Activated CD8-positive, alpha-beta memory T cell treated with anti-CD3 and anti-CD28 coated beads, Interleukin-2, amount 50 U/mL, for 24 hours (primary cell): ENCODE measurements at regions not wholly inside any gene's neighbourhood (a gene's known extent, or its start where the extent isn't known, plus 50 kb on each side); places are given as distances from the start of the nearest gene placed in this dataset.
"Not testable (repeated sequence)": the region's sequence is repeated elsewhere in the genome, so short reads cannot be mapped to it uniquely, and the experiment has no call there.

Experiments
- DNase-seq: peaks from one replicate; pipeline ENCODE4 v3.0.0-alpha.2; 2020; ENCODE audit errors: extremely low read depth

DNA sequence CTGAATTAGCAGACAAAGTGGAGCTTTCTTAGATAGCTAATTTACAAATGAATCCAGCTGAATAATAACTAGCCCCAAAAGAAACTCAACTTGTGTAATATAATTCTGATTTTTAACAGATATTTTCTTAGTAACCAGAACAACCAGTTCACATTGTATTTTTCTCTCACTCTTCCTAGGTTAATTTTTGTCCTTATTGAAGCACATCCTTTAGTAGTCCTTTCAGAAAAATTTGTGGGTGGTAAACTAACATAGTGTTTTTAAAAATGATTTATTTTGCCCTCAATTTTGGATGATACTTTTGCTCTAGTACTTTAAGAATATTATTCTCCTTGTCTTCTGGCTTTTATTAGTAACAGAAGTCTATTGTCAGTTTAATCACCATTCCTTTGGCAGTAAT is 190.6 kb upstream of the SLC39A10 start:
- no peak for DNase-seq

DNA sequence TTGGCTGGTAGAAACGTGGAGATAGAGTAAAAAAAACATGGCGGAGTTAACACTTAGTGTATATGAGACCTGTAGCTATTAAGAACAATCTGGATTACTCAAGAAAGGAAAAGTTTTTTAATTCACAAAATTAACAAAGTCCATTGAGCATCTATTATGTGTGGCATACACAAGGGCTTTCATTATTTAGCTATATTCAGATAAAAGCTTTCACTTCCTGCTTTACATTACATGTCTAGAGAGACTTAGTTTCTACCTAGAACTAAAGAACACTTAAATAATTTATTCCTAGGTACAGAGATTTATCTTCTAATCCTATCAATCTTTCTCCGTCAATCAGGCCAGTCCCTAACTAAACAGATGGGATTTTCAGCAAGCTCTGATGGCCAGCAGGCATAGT is 196.0 kb upstream of the SLC39A10 start:
- no peak for DNase-seq

DNA sequence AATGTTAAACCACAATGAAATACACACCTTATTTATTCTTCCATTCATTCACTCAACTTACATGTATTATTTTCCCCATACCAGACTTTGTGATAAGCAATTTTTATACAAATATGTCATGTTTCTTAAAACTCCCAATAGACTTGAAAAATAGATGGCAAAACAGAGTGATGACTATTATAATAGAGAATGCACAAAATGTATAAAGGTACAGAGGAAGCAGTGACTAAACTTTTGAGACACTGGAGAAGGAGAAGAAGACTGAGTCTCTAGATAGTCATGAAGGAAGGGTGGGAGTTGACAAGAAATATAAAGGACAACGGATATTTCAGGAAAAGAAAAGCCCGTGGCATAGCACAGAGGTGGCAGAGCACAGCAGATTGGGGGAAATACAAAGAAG is 198.1 kb upstream of the SLC39A10 start:
- DNase-seq: no peak

DNA sequence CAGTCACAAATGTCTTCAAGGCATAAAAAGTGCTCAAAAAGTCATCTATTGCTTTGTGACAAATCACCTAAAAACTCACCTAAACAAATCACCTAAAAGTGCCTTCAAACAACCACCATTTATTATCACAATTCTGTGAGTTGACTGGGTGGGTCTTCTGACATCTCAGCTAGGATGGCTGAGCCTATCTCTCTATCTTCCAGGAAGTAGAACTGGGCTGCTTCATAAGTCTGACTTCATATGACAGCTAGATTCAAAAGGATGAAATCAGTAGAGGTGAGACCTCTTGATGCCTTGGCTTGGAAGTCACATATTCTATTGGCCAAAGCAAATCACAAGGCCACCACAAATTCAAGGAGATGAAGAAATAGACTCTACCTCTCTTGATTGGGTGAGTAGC is 199.2 kb upstream of the SLC39A10 start:
- no peak for DNase-seq

DNA sequence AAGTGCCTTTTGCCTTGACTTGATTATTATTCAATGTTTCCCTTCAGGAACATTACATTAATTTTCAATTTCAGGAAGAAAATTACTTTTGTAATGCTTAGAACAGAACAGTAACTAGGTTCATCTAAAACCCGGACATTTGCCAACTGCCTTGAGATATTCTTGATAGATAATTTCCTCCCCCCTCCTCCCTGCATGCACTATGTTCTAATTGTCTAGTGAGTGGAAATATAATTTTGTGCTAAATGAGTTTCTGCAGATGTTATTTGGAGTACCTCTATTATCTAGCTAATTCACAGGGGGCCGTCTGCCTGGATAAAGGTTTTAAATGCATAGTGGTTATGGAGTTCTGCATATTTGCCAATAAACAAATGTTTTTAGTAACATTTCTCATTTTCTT is 200.3 kb upstream of the SLC39A10 start:
- DNase-seq: no peak

DNA sequence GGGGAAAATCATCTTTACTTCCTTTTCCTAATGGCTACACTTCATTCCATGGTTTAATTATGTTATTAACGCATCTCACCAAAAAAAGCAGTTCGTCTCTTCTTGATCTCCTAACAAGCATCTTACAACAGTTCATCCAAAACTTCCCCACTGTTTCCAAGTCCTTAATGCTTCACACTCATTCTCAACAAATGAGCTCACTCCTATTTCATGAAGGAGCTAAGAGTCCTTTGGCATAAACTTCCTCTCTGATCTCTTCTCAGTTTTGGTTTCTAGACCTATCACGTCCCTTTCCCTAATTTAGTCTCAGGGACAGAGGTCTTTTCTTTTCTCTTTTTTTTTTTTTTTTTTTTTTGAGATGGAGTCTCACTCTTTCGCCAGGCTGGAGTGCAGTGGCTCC is 205.9 kb upstream of the SLC39A10 start:
- DNase-seq: no peak

DNA sequence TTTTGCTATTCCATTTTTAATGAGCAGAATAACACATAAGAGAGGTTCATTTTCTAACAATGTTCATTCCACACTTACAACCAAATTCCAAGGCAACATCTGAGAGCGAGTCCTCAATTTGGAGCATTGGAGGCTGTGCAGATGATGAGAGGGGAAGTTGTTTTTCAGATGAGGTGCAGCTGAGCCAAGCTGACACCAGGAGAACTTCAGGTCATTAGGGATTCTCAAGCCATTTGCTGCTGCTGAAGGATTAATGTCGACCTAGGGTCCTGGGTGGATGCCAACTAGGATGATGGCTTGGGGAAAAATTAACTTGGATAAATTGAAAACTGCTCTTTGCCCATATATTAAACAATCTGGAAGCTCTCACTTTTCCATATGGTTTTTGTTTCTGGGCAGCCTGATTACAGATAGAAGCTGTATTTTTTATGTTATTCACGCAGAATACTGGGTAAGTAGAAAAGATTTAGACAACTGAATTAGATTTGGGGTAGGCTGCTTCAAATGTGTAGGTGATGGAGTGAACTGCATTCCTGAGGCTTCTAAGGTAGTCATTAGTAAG is 206.4 kb upstream of the SLC39A10 start:
- DNase-seq: no peak

DNA sequence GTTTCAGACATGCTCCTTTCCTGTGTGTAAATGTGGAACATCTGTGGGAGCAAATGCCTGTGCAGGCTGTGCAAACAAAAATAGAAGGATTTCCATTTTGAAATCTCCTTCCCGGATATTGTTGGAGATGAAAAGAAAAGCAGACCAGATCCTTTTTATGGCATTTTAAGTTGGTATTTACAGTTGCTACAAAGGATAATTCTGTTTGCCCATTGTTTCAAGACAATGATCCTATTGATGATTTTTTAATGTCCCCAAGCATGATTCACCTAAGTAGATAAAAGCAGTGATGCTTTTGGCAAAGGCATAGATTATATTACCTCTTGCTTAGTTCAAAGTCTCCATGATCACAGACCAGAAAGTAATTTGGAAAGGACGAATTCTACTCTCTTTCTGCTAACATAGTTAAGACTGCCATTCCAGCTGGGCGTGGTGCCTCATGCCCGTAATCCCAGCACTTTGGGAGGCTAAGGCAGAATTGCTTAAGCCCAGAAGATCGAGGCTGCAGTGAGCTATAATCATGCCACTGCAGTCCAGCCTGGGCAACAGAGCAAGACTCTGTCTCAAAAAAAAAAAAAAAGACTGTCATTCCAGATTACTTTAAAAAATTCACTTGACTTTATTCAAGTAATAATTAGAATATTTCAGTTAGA is 209.6 kb upstream of the SLC39A10 start:
- no peak for DNase-seq

DNA sequence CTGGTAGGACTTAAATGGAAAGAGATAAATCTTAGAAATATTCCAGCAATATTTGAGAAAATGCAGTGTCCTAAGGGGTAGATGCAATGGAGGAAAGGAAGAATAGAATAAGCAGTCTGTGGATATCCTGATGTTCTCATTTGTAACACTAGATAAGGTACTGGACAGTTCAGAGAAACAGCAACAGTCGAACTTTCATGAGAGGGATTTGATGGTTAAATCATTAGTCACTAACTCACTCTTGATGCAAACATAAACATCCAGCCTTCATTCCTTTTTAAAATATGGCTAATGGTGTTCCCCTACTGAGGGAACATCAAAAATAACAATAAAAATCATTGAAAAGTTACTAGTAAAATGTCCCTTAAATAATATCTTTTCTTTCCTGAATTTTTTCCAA is 211.4 kb upstream of the SLC39A10 start:
- DNase-seq: no peak

DNA sequence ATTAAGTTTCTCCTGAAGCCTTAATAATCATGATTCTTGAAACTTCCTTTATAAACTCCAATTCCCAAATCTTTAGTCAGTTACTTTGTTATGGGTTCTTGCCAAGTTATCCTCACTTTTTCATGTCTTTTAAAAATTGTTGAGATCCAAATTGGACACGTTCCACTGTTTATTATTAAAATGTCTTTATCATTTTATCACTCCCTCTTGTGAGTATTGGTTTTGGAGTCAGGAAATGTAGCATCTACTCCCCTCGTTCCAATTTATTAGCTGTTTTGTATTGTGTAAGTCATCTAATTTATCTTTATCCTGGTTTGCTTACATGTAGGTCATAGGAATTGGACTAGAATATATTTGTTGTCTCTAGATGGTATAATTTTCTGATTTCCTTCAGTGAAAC is 213.1 kb upstream of the SLC39A10 start:
- no peak for DNase-seq

DNA sequence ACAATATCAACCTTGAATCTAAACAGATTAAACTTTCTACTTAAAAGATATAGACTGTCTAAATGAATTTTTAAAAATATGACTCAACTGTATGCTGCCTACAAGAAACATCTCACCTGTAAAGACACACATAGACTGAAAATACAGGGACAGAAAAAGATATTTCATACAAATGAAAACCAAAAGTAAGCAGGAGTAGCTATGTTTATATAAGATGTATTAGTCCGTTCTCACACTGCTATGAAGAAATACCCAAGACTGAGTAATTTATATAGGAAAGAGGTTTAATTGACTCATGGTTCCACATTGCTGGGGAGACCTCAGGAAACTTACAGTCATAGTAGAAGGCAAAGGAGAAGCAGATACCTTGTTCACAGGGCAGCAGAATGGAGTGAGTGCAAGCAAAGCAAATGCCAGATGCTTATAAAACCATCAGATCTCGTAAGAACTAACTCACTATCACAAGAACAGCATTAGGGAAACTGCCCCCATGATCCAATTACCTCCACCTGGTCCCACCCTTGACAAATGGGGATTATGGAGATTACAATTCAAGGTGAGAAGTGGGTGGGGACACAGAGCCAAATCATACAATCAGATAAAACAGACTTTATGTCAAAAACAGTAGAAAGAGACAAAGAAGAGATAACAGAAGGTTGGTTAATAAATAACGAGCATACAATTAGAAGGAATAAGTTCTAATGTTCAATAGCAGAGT is 214.4 kb upstream of the SLC39A10 start:
- DNase-seq: no peak

DNA sequence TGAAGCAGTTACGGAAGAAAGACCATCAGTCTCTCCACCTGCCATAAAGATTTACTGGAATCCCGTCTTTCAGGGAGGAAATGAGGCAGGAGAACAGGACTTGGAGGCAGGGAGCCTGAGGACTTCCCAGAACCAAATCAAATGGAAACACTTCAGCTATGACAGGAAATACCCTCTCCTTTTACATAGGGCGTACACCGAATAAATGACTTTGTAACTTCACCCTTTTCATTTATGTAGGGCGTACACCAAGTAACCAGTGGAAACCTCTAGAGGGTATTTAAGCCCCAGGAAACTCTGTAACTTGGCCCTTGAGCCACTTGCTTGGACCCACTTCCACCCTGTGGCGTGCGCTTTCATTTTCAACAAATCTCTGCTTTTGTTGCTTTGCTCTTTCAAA is 218.3 kb upstream of the SLC39A10 start:
- no peak for DNase-seq

DNA sequence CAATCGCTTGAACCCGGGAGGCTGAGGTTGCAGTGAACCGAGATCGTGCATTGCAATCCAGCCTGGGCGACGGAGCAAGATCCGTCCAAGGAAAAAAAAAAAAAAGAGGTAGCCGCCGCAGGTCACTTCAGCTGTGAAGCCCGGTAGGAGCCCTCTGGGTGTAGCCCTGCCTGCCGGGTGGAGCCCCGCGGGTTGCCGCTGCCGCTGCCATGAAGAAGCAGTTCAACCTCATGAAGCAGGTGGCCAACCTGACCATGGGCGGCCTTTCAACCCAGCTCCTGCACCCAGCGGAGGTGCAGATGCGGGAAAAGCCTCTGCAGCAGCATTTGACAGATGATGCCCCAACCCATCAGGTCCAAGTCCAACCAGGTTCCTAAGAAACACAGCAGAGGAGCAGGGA is 219.5 kb upstream of the SLC39A10 start:
- no peak for DNase-seq

DNA sequence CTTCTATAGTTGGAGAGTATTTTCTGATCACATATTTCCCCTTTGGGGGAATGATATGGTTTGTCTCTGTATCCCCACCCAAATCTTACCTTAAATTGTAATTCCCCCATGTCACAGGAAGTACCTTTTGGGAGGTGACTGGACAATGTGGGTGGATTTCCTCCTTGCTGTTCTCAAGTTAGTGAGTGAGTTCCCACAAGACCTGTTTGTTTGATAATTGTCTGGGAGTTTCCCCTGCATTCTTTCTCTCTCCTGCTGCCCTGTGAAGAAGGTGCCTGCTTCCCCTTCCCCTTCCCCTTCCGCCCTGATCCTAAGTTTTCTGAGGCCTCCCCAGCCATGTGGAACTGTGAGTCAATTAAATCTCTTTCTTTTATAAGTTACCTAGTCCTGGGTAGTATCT is 222.7 kb upstream of the SLC39A10 start:
- no peak for DNase-seq

DNA sequence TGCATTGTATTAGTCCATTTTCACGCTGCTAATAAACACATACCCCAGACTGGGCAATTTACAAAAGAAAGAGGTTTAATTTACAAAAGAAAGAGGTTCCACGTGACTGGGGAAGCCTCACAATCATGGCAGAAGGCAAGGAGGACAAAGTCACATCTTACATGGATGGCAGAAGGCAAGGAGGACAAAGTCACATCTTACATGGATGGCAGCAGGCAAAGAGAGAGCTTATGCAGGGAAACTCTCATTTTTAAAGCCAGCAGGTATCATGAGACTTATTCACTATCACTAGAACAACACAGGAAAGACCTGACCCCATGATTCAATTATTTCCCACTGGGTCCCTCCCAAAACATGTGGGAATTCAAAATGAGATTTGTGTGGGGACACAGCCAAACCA is 223.3 kb upstream of the SLC39A10 start:
- DNase-seq: not testable (repeated sequence)

DNA sequence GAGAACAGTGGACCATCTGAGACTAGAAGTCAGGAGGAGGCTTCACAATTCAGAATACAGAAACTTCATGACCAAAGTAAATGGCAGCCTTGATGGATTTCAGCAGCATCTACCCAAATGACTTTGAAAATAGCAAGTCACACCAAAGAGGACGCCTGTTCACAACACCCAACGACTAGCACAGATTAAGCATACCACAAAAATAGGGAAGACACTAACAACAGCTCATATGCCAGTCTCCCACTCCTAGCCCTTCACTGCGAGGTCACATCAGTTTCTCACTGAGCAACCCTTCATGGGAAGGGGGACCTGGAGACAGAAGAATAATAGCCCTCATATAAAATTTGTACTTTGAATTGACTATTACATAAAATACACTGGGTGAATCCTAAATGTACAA is 228.4 kb upstream of the SLC39A10 start:
- DNase-seq: no peak

DNA sequence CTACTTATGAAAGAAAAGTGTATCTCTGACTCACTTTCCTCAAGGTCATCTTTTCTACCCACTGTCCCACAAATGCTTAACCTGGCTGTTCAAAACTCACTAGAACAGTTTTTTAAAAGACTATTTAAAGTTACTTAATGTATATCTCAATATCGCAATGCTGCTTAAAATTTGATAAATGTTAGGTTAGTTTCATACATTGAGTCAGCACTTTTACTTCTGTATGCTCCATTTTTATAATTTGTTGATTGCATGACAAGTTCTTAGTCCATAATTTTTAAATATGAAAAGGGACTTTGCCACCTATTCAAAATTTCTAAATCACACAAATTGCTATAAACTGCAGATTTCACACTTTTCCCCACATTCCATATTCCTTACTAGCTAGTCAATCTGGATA is 231.7 kb upstream of the SLC39A10 start:
- no peak for DNase-seq

DNA sequence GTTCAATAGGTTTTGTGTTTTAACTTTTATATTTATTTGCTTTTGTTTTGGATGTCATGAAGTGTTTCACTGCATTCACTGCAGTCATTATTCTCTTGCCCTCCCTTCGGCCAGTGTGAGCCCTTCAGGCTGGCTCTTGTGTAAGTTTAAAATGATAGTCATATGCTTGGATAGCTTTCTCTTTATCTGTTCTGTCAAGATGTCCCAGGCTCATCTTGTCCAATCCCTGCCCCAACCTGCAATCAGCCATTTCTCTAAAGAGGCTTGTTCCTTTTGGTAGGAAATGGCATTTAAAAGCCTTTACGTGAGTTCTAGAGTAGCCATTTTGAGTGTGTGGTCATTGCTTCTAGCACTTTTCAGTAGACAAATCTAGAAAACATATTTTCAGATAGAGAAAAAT is 238.0 kb upstream of the SLC39A10 start:
- no peak for DNase-seq

DNA sequence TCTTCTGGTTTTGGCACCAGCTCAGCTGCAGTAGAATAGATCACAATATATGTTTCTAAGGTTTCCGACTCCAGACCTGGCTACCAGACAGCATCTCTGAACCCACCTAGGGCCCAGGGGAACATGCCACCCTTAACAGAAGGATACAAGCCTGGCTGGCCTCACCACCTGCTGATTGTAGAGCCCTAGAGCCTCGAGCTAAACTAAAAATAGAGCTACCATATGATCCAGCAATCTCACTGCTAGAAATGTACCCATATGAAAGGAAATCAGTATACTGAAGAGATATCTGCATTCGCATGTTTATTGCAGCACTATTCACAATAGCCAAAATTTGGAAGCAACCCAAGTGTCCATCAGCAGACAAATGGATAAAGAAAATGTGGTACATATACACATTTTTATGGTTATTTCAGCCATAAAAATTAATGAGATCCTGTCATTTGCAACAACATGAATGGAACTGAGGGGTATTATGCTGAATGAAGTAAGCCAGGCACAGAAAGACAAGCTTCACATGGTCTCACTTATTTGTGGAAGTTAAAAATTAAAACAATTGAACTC is 242.4 kb upstream of the SLC39A10 start:
- DNase-seq: no peak

DNA sequence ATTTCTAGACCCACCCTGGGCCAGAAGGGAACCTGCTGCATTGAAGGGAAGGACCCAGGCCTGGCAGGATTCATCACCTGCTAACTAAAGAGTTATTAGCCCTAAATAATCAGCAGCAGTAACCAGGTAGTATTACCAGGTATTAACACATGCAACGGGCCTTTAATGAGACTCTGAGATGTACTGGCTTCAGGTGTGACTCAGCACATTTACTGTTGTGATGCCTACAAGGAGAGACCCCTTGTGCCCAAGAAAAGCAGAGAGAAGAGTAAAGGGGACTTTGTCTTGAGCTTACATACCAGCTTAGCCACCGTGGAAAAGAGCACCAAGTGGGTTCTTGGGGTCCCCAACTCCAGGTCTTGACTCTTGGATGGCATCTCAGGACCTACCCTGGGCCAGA is 243.1 kb upstream of the SLC39A10 start:
- DNase-seq: no peak

DNA sequence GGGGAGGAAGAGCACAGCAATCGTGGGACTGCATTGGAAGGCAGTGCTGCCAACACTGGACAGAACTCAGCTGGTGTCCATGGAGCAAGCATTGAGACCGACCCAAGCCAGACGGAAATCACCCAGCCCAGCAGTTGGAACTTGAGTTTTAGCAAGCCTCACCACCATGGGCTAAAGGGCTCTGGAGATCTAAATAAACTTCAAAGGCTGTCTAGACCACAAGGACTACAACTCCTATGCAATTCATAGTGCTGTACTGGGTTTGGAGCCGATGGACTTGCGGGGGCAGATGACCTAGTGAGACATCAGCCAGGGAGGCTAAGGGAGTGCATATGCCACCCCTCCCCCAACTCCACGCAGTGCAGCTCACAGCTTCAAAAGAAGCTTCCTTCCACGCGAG is 243.6 kb upstream of the SLC39A10 start:
- no peak for DNase-seq

DNA sequence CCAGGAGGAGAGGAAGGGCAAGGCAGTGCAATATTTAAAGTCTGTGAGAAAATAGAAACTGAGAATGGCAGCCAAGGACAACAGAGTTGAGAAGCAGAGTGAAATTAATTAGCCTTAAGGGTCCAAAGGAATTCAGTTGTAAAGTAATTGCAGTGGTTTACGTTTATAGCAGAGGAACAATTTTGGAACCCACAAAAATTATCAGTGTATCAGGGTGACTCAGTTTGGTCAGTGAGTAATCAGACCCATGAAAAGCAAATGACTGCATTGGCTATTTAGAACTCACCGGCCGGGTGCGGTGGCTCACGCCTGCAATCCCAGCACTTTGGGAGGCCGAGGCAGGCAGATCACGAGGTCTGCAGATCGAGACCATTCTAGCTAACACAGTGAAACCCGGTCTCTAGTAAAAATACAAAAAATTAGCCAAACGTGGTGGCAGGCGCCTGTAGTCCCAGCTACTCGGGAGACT is 245.8 kb upstream of the SLC39A10 start:
- no peak for DNase-seq

DNA sequence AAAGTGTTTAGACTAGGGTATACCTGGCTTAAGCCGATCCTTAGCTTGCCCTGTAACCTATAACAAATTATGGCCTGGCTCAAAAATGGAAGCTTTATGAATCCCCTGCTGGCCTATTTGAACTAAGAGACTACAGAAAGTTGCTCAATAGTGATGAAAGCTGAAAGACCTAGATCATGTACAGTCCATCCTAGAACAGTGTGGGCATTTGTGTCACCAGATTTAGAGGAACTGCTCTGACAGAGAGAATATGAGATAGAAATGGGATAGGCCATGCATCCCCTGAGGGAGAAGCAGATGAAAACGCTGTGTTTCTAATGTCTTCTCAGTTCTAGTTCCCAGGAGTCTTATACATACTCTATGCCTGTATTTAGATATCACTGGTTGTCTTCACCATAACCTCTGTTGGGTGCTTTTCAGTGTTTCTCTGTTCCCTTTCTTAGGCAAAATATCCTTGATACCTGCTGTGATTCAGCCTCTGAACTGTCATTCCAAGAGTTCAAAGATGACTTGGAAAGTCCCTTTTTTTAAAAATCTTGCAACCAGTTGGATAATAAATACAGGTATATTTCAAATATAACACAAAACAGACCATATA is 246.9 kb upstream of the SLC39A10 start:
- DNase-seq: no peak
